ENCODE measurements at regions not wholly inside any gene's neighbourhood (a gene's known extent, or its start where the extent isn't known, plus 50 kb on each side); places are given as distances from the start of the nearest gene placed in this dataset.

DNA sequence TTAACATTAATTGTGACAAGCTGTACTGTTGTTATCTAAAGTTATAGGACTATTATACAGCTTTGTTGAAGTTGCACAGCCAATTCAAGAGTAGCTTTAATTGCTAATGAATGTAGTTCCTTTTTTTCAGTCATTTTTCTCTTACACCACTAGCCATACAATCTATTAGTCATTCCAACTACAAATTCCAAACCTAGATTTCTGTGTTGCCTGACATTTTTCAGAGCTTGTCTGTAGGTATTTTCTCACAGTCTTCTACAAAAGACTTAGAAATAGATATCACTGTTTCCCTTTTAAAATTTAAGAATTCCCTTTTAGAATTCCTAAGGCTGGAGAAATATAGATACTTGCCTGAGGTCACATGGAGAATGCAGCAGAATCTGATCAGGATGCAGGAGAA, 307.0 kb upstream of the HS3ST1 start (continued):
- TF ChIP-seq, protein P1, sequence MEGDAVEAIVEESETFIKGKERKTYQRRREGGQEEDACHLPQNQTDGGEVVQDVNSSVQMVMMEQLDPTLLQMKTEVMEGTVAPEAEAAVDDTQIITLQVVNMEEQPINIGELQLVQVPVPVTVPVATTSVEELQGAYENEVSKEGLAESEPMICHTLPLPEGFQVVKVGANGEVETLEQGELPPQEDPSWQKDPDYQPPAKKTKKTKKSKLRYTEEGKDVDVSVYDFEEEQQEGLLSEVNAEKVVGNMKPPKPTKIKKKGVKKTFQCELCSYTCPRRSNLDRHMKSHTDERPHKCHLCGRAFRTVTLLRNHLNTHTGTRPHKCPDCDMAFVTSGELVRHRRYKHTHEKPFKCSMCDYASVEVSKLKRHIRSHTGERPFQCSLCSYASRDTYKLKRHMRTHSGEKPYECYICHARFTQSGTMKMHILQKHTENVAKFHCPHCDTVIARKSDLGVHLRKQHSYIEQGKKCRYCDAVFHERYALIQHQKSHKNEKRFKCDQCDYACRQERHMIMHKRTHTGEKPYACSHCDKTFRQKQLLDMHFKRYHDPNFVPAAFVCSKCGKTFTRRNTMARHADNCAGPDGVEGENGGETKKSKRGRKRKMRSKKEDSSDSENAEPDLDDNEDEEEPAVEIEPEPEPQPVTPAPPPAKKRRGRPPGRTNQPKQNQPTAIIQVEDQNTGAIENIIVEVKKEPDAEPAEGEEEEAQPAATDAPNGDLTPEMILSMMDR (IDR thresholded peaks at IDR 0.05) = no peak
- TF ChIP-seq CHD2 (IDR thresholded peaks at IDR 0.05; ENCODE audit: low read length, partially characterized antibody) = no peak
- no peak for TF ChIP-seq YY1 (IDR thresholded peaks at IDR 0.05; ENCODE audit: low read depth)

DNA sequence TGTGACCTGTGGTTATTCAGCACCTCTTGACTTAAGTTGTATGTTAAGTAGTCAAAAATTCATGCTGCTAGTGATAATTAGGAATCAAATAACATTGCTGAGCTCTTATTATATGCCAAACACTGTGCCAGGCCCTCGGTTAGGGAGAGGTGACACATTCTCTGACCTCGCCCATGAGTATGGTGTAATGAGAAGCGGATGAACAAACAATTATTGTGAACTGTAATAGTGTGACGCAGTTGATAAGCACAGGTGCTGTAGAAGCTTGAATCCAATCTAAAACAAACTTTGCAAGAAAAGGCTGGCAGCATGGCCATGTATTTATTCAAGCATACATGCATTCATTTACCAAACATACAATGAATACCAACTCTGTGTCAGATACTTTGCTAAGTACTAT, 303.5 kb upstream of the HS3ST1 start:
- no peaks in the 10 kb centered on the region for H3K9me2 ChIP-seq
- no peaks in the 10 kb centered on the region for H3K79me2 ChIP-seq (ENCODE audit: insufficient read depth)
- H3F3A ChIP-seq (replicated peaks; ENCODE audit: insufficient read depth) = no peaks in the 10 kb centered on the region
- WGBS (ENCODE audit: low lambda C conversion rate) = 30% methylated on average over 4 of the region's 4 CpGs
- no peak for TF ChIP-seq EZH2phosphoT487 (IDR thresholded peaks at IDR 0.05; ENCODE audit: borderline replicate concordance, low read depth)
- no peak for TF ChIP-seq NFIC (IDR thresholded peaks at IDR 0.05; ENCODE audit: borderline replicate concordance)
- TF ChIP-seq MEF2A (IDR thresholded peaks at IDR 0.05; ENCODE audit: borderline replicate concordance, low read depth) = no peak
- TF ChIP-seq, protein P2, sequence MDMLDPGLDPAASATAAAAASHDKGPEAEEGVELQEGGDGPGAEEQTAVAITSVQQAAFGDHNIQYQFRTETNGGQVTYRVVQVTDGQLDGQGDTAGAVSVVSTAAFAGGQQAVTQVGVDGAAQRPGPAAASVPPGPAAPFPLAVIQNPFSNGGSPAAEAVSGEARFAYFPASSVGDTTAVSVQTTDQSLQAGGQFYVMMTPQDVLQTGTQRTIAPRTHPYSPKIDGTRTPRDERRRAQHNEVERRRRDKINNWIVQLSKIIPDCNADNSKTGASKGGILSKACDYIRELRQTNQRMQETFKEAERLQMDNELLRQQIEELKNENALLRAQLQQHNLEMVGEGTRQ (IDR thresholded peaks at IDR 0.05; ENCODE audit: borderline replicate concordance, low read depth, low read length) = no peak
- TF ChIP-seq TCF12 (IDR thresholded peaks at IDR 0.05) = no peak
- TF ChIP-seq, protein P1 (IDR thresholded peaks at IDR 0.05) = no peak
- TF ChIP-seq CHD2 (IDR thresholded peaks at IDR 0.05; ENCODE audit: low read length, partially characterized antibody) = no peak
- TF ChIP-seq, protein P3, sequence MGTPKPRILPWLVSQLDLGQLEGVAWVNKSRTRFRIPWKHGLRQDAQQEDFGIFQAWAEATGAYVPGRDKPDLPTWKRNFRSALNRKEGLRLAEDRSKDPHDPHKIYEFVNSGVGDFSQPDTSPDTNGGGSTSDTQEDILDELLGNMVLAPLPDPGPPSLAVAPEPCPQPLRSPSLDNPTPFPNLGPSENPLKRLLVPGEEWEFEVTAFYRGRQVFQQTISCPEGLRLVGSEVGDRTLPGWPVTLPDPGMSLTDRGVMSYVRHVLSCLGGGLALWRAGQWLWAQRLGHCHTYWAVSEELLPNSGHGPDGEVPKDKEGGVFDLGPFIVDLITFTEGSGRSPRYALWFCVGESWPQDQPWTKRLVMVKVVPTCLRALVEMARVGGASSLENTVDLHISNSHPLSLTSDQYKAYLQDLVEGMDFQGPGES (IDR thresholded peaks at IDR 0.05; ENCODE audit: low read depth, low read length) = no peak
- no peak for TF ChIP-seq POLR2AphosphoS5 (IDR thresholded peaks at IDR 0.05; ENCODE audit: low read depth, low read length)
- TF ChIP-seq, protein P4, sequence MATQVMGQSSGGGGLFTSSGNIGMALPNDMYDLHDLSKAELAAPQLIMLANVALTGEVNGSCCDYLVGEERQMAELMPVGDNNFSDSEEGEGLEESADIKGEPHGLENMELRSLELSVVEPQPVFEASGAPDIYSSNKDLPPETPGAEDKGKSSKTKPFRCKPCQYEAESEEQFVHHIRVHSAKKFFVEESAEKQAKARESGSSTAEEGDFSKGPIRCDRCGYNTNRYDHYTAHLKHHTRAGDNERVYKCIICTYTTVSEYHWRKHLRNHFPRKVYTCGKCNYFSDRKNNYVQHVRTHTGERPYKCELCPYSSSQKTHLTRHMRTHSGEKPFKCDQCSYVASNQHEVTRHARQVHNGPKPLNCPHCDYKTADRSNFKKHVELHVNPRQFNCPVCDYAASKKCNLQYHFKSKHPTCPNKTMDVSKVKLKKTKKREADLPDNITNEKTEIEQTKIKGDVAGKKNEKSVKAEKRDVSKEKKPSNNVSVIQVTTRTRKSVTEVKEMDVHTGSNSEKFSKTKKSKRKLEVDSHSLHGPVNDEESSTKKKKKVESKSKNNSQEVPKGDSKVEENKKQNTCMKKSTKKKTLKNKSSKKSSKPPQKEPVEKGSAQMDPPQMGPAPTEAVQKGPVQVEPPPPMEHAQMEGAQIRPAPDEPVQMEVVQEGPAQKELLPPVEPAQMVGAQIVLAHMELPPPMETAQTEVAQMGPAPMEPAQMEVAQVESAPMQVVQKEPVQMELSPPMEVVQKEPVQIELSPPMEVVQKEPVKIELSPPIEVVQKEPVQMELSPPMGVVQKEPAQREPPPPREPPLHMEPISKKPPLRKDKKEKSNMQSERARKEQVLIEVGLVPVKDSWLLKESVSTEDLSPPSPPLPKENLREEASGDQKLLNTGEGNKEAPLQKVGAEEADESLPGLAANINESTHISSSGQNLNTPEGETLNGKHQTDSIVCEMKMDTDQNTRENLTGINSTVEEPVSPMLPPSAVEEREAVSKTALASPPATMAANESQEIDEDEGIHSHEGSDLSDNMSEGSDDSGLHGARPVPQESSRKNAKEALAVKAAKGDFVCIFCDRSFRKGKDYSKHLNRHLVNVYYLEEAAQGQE (IDR thresholded peaks at IDR 0.05; ENCODE audit: low read depth, low read length) = no peak
- CTCF ChIA-PET = no interaction called here
- no peaks in the 10 kb centered on the region; the same call in 1 of the 2 replicates for H3K9me3 ChIP-seq
- H2AFZ ChIP-seq (ENCODE audit: low read depth) = no peak overlapping the region
- H4K20me1 ChIP-seq (ENCODE audit: insufficient read depth) = no peaks in the 10 kb centered on the region
- no peaks in the 10 kb centered on the region for H3K4me1 ChIP-seq (ENCODE audit: control insufficient read depth in 1 of 2, insufficient read depth in 2 of 2, low read depth in 1 of 2, low read length in 1 of 2)
- DNase-seq = no peak
- H3K27ac ChIP-seq (ENCODE audit: low read depth in 2 of 2, low read length in 1 of 2) = no peak overlapping the region
- H3K27me3 ChIP-seq (ENCODE audit: insufficient read depth) = no peaks in the 10 kb centered on the region
- no peaks in the 10 kb centered on the region for H3K36me3 ChIP-seq (replicated peaks in 1 of 2; ENCODE audit: control insufficient read depth in 1 of 2, insufficient read depth in 2 of 2, low read length in 1 of 2)
- POLR2A ChIA-PET = no interaction called here
- H3K4me2 ChIP-seq = no peak overlapping the region
- H3K9ac ChIP-seq = no peak overlapping the region
- H3K4me3 ChIP-seq (ENCODE audit: low read depth in 2 of 2, low read length in 1 of 2) = no peak overlapping the region
